ENCODE measurements at regions not wholly inside any gene's neighbourhood (a gene's known extent, or its start where the extent isn't known, plus 50 kb on each side); places are given as distances from the start of the nearest gene placed in this dataset.
"Not testable (repeated sequence)": the region's sequence is repeated elsewhere in the genome, so short reads cannot be mapped to it uniquely, and the experiment has no call there.

DNA sequence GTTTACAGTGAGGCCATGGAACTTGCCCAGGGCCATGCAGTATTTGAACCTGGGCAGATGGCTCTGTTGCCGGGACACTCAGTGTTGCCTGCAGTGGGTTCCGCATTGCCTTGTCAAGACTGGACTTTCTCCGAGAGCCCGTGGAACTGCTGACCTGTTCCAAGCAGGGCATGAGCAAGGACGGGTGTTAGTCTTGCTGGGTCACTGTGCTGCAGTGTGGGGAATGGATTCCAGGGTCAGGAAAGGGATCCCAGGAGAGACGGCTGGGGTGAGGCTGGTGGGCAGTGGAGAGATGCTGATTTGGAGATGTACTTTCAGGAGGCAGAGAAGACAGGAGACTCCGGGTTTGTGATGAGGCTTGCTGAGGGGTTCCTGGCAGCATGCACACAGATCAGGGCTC lies 348.7 kb upstream of the HS6ST1 start:
- no peak for TF ChIP-seq CTCF (IDR thresholded peaks at IDR 0.05; ENCODE audit: insufficient read depth, low read depth, low read length, missing control alignments)
- no peak overlapping the region for H3K4me3 ChIP-seq (ENCODE audit: low read length)
- DNase-seq (ENCODE audit: low read depth): no peak

DNA sequence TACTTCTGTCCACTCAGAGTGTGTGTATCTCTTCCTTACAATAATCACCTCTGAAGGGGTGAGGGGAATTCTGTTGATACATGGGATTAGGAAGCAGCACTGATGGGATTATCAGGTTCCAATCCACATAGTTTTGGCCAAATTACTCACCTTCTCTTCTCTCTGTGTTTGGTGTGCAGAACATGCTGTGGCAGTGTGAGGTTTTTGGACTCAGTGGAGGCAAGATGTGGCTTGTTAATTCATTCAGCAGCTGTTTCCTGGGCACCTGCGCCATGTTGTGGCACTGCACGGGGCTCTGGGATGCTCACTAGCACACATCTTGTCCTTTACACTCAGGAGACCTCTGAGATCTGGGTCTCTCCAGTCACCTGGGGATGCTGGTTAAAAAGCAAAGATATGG lies 350.3 kb upstream of the HS6ST1 start:
- DNase-seq (ENCODE audit: low read depth): no peak
- no peak overlapping the region for H3K4me3 ChIP-seq (ENCODE audit: low read length)

GRCh38 chr2:128670066-128670465 lies 351.4 kb upstream of the HS6ST1 start:
- DNase-seq (ENCODE audit: low read depth): no peak
- no peak for TF ChIP-seq CTCF (IDR thresholded peaks at IDR 0.05; ENCODE audit: insufficient read depth, low read depth, low read length, missing control alignments)
- H3K4me3 ChIP-seq (ENCODE audit: low read length): no peak overlapping the region

More for the DNA sequence above, 350.3 kb upstream of the HS6ST1 start:
- no peak for TF ChIP-seq CTCF (IDR thresholded peaks at IDR 0.05; ENCODE audit: insufficient read depth, low read depth, low read length, missing control alignments)

GRCh38 chr2:128671981-128672757 lies 353.5 kb upstream of the HS6ST1 start:
- not testable (repeated sequence) for H3K4me3 ChIP-seq (ENCODE audit: low read length); DNase-seq (ENCODE audit: low read depth)

GRCh38 chr2:128679680-128680079 lies 361.0 kb upstream of the HS6ST1 start:
- DNase-seq (ENCODE audit: low read depth); H3K4me3 ChIP-seq (ENCODE audit: low read length): not testable (repeated sequence)

- DNase-seq (ENCODE audit: low read depth): no peak
- no peak overlapping the region for H3K4me3 ChIP-seq (ENCODE audit: low read length)
These were observed 362.8 kb upstream of the HS6ST1 start for GRCh38 chr2:128681507-128681906.

DNA sequence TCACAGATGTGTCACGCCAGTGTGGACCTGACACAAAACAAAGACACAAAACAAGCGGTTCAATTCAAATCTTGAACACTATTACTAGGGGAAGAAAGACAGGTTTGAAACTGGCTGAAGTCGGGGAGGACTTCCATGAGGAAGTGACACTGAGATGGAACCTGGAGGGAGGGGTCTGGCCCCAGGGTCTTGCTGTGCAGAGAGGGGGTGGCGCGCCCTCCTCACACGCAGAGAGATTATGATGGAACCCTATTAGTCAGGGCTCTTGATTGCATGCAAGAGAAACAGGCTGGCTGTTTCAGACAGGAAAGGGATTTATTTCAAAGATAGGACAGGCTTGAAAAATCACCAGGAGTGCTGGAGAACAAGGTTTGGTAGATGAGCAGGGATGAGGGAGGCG lies 363.6 kb upstream of the HS6ST1 start:
- no peak overlapping the region for H3K4me3 ChIP-seq (ENCODE audit: low read length)
- no peak for DNase-seq (ENCODE audit: low read depth)
- no peak for TF ChIP-seq CTCF (IDR thresholded peaks at IDR 0.05; ENCODE audit: insufficient read depth, low read depth, low read length, missing control alignments)

More at GRCh38 chr2:128681507-128681906, 362.8 kb upstream of the HS6ST1 start:
- no peak for TF ChIP-seq CTCF (IDR thresholded peaks at IDR 0.05; ENCODE audit: insufficient read depth, low read depth, low read length, missing control alignments)

DNA sequence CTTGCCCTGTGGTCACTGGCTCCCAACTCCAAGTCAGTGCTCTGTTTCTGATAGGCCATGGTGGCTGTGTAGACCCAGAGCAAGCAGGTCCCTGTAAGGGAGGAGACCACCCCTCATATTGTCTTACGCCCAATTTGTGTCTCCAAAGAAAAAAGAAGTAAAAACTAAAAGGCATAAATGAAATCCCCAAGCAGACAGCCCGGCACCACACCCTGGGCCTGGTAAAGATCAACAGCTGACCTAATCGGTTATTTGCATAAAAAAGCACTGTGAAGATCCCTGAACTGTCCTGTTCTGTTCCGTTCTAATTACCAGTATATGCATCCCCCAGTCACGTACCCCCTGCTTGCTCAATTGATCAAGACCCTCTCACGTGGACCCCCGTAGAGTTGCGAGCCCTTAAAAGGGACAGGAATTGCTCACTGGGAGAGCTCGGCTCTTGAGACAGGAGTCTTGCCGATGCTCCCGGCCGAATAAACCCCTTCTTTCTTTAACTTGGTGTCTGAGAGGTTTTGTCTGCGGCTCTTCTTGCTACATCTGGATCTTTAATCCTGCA lies 364.1 kb upstream of the HS6ST1 start:
- TF ChIP-seq CTCF (IDR thresholded peaks at IDR 0.05; ENCODE audit: insufficient read depth, low read depth, low read length, missing control alignments): no peak
- H3K4me3 ChIP-seq (ENCODE audit: low read length): no peak overlapping the region
- DNase-seq (ENCODE audit: low read depth): no peak

All from epithelial cell of esophagus (primary cell).